HepG2 (cell line): ENCODE measurements at regions not wholly inside any gene's neighbourhood (a gene's known extent, or its start where the extent isn't known, plus 50 kb on each side); places are given as distances from the start of the nearest gene placed in this dataset.

Experiments
- FOSL2 ChIP-seq: sonication (generic); formaldehyde crosslinking; IDR thresholded peaks from 2 replicates; pipeline ENCODE4 v1.4.0; 2020; ENCODE audit warnings: missing genetic modification reagents
- HDAC2 ChIP-seq: sonication (generic); formaldehyde crosslinking; IDR thresholded peaks from 2 replicates; pipeline ENCODE4 v1.4.0; 2020; ENCODE audit warnings: missing genetic modification reagents
- HOXA7 ChIP-seq: sonication (generic); formaldehyde crosslinking; IDR thresholded peaks from 2 replicates; pipeline ENCODE4 v1.8.1; 2022; ENCODE audit warnings: mild to moderate bottlenecking, missing genetic modification reagents, moderate library complexity
- PCBP1 ChIP-seq: fragments of 200-400 bp; formaldehyde crosslinking; IDR thresholded peaks from 2 replicates; pipeline ENCODE4 v1.6.1; 2017; ENCODE audit warnings: mild to moderate bottlenecking, low read depth, low read length, borderline replicate concordance
- RFXANK ChIP-seq: IDR thresholded peaks from 2 replicates; pipeline ENCODE4 v1.6.1; 2016
- TAF1 ChIP-seq: sonication (generic); formaldehyde crosslinking; IDR thresholded peaks from 2 replicates; pipeline ENCODE4 v1.4.0; 2020; ENCODE audit warnings: missing genetic modification reagents
- ZNF335 ChIP-seq: sonication (generic); formaldehyde crosslinking; IDR thresholded peaks from 2 replicates; pipeline ENCODE4 v1.4.0; 2020; ENCODE audit warnings: missing genetic modification reagents
- TF ChIP-seq, protein P1 (sequence below): sonication (generic); formaldehyde crosslinking; IDR thresholded peaks from 2 replicates; pipeline ENCODE4 v1.4.0; 2020; ENCODE audit warnings: missing genetic modification reagents
- TF ChIP-seq, protein P2 (sequence below): sonication (generic); formaldehyde crosslinking; IDR thresholded peaks from 2 replicates; pipeline ENCODE4 v1.5.0; 2020; ENCODE audit warnings: mild to moderate bottlenecking, missing genetic modification reagents
- TF ChIP-seq, protein P3 (sequence below): sonication (generic); formaldehyde crosslinking; IDR thresholded peaks from 2 replicates; pipeline ENCODE4 v1.5.0; 2020; ENCODE audit warnings: mild to moderate bottlenecking, missing genetic modification reagents, moderate library complexity
- TF ChIP-seq, protein P4 (sequence below): sonication (generic); formaldehyde crosslinking; IDR thresholded peaks from 2 replicates; pipeline ENCODE4 v1.4.0; 2020; ENCODE audit warnings: missing genetic modification reagents
- TF ChIP-seq, protein P5 (sequence below): IDR thresholded peaks from 2 replicates; pipeline ENCODE4 v1.6.1; 2016
- TF ChIP-seq, protein P6 (sequence below), 2 experiments: sonication (generic) in 1 of 2; formaldehyde crosslinking in 1 of 2; IDR thresholded peaks; 2 replicates each; pipeline versions ENCODE4 v1.4.0 to v1.6.1; 2016 to 2020; ENCODE audit warnings: borderline replicate concordance in 1 of 2, low read depth in 1 of 2, mild to moderate bottlenecking in 1 of 2, missing genetic modification reagents in 1 of 2

DNA sequence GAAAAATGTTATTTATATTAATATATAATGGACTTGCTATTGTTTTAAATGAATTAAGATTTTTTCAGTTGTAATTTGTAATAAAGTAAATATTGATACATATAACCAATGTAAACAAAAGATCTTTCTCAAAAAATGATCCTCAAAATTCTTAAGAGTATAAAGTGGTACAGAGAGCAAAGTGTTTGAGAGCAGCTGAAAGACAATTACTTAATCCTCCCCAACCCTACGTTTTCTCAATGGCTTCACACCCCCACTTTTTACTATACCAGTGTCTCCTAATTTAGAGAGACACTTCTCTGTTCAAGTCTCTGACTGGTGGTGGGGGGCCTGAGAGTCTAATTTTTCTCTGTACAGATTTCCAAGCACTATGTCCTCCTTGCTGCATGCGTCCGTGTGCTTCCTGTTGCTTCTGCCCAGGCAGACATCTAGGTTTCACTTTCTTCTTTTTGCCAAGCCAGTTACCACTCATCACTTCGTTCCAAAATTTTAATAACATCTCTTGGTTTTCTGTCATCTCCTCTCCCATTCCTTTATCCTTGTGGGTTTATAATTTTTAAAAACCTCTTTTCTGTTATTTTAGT, 276.3 kb upstream of the DNAJC19 start:
- TF ChIP-seq, protein P1, sequence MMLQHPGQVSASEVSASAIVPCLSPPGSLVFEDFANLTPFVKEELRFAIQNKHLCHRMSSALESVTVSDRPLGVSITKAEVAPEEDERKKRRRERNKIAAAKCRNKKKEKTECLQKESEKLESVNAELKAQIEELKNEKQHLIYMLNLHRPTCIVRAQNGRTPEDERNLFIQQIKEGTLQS (CRISPR knock-in tag) = no peak
- TF ChIP-seq HOXA7 (CRISPR knock-in tag) = no peak
- TF ChIP-seq, protein P2, sequence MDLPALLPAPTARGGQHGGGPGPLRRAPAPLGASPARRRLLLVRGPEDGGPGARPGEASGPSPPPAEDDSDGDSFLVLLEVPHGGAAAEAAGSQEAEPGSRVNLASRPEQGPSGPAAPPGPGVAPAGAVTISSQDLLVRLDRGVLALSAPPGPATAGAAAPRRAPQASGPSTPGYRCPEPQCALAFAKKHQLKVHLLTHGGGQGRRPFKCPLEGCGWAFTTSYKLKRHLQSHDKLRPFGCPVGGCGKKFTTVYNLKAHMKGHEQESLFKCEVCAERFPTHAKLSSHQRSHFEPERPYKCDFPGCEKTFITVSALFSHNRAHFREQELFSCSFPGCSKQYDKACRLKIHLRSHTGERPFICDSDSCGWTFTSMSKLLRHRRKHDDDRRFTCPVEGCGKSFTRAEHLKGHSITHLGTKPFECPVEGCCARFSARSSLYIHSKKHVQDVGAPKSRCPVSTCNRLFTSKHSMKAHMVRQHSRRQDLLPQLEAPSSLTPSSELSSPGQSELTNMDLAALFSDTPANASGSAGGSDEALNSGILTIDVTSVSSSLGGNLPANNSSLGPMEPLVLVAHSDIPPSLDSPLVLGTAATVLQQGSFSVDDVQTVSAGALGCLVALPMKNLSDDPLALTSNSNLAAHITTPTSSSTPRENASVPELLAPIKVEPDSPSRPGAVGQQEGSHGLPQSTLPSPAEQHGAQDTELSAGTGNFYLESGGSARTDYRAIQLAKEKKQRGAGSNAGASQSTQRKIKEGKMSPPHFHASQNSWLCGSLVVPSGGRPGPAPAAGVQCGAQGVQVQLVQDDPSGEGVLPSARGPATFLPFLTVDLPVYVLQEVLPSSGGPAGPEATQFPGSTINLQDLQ (CRISPR knock-in tag) = no peak
- TF ChIP-seq HDAC2 (CRISPR knock-in tag) = no peak
- TF ChIP-seq, protein P3, sequence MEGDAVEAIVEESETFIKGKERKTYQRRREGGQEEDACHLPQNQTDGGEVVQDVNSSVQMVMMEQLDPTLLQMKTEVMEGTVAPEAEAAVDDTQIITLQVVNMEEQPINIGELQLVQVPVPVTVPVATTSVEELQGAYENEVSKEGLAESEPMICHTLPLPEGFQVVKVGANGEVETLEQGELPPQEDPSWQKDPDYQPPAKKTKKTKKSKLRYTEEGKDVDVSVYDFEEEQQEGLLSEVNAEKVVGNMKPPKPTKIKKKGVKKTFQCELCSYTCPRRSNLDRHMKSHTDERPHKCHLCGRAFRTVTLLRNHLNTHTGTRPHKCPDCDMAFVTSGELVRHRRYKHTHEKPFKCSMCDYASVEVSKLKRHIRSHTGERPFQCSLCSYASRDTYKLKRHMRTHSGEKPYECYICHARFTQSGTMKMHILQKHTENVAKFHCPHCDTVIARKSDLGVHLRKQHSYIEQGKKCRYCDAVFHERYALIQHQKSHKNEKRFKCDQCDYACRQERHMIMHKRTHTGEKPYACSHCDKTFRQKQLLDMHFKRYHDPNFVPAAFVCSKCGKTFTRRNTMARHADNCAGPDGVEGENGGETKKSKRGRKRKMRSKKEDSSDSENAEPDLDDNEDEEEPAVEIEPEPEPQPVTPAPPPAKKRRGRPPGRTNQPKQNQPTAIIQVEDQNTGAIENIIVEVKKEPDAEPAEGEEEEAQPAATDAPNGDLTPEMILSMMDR = no peak
- TF ChIP-seq, protein P4, sequence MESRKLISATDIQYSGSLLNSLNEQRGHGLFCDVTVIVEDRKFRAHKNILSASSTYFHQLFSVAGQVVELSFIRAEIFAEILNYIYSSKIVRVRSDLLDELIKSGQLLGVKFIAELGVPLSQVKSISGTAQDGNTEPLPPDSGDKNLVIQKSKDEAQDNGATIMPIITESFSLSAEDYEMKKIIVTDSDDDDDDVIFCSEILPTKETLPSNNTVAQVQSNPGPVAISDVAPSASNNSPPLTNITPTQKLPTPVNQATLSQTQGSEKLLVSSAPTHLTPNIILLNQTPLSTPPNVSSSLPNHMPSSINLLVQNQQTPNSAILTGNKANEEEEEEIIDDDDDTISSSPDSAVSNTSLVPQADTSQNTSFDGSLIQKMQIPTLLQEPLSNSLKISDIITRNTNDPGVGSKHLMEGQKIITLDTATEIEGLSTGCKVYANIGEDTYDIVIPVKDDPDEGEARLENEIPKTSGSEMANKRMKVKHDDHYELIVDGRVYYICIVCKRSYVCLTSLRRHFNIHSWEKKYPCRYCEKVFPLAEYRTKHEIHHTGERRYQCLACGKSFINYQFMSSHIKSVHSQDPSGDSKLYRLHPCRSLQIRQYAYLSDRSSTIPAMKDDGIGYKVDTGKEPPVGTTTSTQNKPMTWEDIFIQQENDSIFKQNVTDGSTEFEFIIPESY = no peak
- TF ChIP-seq, protein P5, sequence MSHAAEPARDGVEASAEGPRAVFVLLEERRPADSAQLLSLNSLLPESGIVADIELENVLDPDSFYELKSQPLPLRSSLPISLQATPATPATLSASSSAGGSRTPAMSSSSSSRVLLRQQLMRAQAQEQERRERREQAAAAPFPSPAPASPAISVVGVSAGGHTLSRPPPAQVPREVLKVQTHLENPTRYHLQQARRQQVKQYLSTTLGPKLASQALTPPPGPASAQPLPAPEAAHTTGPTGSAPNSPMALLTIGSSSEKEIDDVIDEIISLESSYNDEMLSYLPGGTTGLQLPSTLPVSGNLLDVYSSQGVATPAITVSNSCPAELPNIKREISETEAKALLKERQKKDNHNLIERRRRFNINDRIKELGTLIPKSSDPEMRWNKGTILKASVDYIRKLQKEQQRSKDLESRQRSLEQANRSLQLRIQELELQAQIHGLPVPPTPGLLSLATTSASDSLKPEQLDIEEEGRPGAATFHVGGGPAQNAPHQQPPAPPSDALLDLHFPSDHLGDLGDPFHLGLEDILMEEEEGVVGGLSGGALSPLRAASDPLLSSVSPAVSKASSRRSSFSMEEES (CRISPR knock-in tag) = no peak
- TF ChIP-seq RFXANK (CRISPR knock-in tag) = no peak
- no peak for TF ChIP-seq PCBP1
- no peak for TF ChIP-seq TAF1 (CRISPR knock-in tag)
- TF ChIP-seq ZNF335 (CRISPR knock-in tag) = no peak
- no peak for TF ChIP-seq FOSL2
- TF ChIP-seq, protein P6, sequence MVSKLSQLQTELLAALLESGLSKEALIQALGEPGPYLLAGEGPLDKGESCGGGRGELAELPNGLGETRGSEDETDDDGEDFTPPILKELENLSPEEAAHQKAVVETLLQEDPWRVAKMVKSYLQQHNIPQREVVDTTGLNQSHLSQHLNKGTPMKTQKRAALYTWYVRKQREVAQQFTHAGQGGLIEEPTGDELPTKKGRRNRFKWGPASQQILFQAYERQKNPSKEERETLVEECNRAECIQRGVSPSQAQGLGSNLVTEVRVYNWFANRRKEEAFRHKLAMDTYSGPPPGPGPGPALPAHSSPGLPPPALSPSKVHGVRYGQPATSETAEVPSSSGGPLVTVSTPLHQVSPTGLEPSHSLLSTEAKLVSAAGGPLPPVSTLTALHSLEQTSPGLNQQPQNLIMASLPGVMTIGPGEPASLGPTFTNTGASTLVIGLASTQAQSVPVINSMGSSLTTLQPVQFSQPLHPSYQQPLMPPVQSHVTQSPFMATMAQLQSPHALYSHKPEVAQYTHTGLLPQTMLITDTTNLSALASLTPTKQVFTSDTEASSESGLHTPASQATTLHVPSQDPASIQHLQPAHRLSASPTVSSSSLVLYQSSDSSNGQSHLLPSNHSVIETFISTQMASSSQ (IDR thresholded peaks at IDR 0.05; ENCODE audit: low read depth) = no peak
- TF ChIP-seq, protein P6 (CRISPR knock-in tag; IDR thresholded peaks at IDR 0.05; ENCODE audit: borderline replicate concordance) = no peak
